T47D (cell line): ENCODE measurements at regions not wholly inside any gene's neighbourhood (a gene's known extent, or its start where the extent isn't known, plus 50 kb on each side); places are given as distances from the start of the nearest gene placed in this dataset.

ENCODE experiments used
- DNase-seq, 2 experiments: peaks; one replicate each; pipeline versions ENCODE4 v3.0.0 to v3.0.0-alpha.2; 2011 to 2012; ENCODE audit warnings: low read depth in 1 of 2, low spot score in 1 of 2
- JUND ChIP-seq: IDR thresholded peaks from 2 replicates; pipeline ENCODE4 v1.6.1; 2012; ENCODE audit warnings: low read depth
- in situ Hi-C: cut with HindIII; loops from 2 replicates; pipeline ENCODE4 v1.10.0; 2016; ENCODE audit warnings: low sequenced_read_pairs, low pct_unique_long_range_greater_than_20kb

DNA sequence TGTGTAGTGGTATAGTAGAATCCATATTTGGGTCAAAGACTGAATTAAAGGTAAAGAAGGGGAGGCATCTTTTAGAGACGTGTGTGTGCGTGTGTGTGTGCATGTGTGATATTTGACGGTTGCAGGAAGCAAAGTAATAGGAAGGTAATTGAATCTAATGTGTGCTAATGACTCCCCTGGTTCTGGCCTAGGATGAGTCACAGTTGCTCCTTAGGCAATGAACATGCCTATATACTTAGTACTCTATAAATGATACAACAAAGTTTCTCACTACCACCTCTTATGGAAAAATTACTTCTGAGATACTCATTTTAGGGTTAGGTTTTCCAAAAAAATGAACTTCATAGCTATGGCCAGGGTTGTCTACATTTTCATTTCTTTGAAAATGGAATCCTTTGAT lies 409.6 kb downstream of the GUCY1A2 start:
- no peak for DNase-seq
- TF ChIP-seq JUND = no peak
- in situ Hi-C loops = no loop called here

DNA sequence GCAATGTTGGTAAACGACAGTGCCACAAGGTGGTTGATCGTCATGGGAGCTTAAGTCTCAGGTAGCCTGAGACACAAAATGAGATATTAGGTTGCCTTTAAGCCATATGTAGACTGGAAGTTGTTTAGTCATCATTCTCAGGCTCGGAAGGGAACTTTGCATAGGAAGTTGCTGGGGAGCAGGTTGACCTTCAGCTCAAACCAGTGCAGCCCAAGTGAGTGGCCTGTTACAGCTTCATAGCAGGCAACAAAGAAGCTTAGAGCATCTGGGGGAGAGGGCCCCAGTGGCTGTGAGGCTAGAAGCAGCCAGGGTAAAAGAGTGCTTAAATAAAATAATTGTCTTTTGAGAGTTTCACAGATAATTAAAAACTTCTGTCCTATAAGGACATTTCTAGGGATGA lies 404.0 kb downstream of the GUCY1A2 start:
- no peak for DNase-seq
- in situ Hi-C loops = no loop called here
- no peak for TF ChIP-seq JUND

DNA sequence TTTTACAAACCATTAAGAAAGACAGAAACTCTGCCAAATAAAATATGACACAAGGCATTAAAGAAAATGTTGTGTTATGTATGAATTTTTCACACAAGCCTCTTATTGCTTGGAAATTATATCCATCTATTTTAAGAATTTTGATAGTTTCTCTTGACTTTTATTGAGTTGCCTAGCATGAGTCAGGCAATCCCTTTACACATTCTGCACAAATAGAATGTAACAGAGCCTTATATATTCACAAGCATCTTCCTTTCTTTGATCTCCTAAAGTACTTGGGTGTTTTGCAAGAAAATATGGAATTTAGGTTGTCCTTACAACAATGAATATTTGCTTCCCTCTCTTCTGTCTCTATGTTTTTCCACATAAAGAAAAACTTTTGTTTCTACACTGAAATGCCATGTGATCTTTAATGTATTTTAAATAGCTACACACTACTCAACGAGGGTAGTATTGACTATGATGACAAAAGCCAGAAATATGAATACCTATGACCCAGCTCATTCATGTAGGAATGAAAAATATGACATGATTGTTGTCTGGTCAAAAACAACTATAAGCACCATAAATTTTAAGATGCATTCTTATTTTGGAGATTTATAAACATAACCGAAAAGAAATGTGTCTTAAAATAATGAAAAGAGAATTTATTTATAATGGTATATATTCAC lies 398.8 kb downstream of the GUCY1A2 start:
- in situ Hi-C loops = no loop called here
- TF ChIP-seq JUND = no peak
- DNase-seq = no peak

DNA sequence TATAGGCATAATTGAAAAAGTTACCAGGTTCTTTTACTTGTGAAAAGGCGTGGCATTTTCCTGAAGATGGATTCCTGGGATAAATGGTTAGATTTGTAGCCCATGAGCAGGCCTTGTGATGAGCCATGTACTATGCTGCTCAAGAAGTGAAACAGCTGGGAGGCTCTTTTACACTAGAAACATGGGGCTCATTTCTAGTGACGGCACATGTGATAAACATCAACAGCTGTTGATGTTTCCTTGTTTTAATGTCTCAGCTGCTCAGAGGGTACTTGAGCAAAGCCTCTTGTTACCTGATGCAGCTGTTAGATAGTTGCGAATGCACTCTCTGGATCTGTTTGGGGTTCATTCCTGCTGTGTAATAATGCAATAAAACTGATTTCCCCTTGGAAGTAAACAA lies 396.8 kb downstream of the GUCY1A2 start:
- TF ChIP-seq JUND = no peak
- in situ Hi-C loops = no loop called here
- DNase-seq = no peak
